T-cell (primary cell): ENCODE measurements at regions not wholly inside any gene's neighbourhood (a gene's known extent, or its start where the extent isn't known, plus 50 kb on each side); places are given as distances from the start of the nearest gene placed in this dataset.

Experiments used
- ATAC-seq, 4 experiments: fragments of 200-7000 bp in 3 of 4; fragments of 150-1000 bp in 1 of 4; cut with Tn5 transposase; replicated peaks in 1 of 4; 1 replicate in 3 of 4; 2 replicates in 1 of 4; pipeline ENCODE4 v1.10.0; 2021; ENCODE audit warnings: moderate library complexity in 3 of 4, mild to moderate bottlenecking in 2 of 4, moderate number of reproducible peaks in 1 of 4
- CTCF ChIA-PET, 2 donors: fragments of 300-600 bp; sonication (Branson Sonifier 250); formaldehyde crosslinking; loops; one replicate each; lab custom pipeline; 2022; ENCODE audit warnings: antibody characterized with exemption in 2 of 2; lab: Charles Lee
- POLR2A ChIA-PET, 2 donors: fragments of 300-600 bp; sonication (Branson Sonifier 250); formaldehyde crosslinking; loops; one replicate each; lab custom pipeline; 2022; ENCODE audit warnings: antibody characterized with exemption in 2 of 2; lab: Charles Lee
- DNase-seq, 35 experiments: peaks; one replicate each; pipeline versions ENCODE4 v3.0.0 to v3.0.0-alpha.2; 2013 to 2023
- H3K27ac ChIP-seq: one replicate; pipeline ENCODE4 v1.5.1; 2013; ENCODE audit warnings: low read length
- H3K27me3 ChIP-seq, 2 experiments: replicated peaks in 1 of 2; 1 replicate in 1 of 2; 2 replicates in 1 of 2; pipeline versions ENCODE4 v1.6.1 to v1.7.0; 2013; ENCODE audit warnings: low read length in 1 of 2, mixed read lengths in 1 of 2; ENCODE audit not compliant: control insufficient read depth in 2 of 2, insufficient read depth in 2 of 2; ENCODE audit errors: extremely low read depth in 1 of 2
- H3K36me3 ChIP-seq, 2 donors: 1 replicate in 1 of 2; 2 replicates in 1 of 2; pipeline versions ENCODE4 v1.6.1 to v1.7.0; 2013; ENCODE audit warnings: low read length in 1 of 2; ENCODE audit not compliant: control insufficient read depth in 2 of 2, insufficient read depth in 1 of 2; ENCODE audit errors: extremely low read depth in 1 of 2
- H3K4me1 ChIP-seq, 2 experiments: 1 replicate in 1 of 2; 2 replicates in 1 of 2; pipeline versions ENCODE4 v1.6.1 to v1.7.0; 2013; ENCODE audit warnings: low read length in 2 of 2, mixed read lengths in 1 of 2; ENCODE audit not compliant: insufficient read depth in 2 of 2, control insufficient read depth in 1 of 2; ENCODE audit errors: extremely low read depth in 1 of 2
- H3K4me3 ChIP-seq, 2 donors: 1 replicate in 1 of 2; 2 replicates in 1 of 2; pipeline versions ENCODE4 v1.5.1 to v1.7.0; 2013; ENCODE audit warnings: mild to moderate bottlenecking in 2 of 2, low read length in 1 of 2, moderate library complexity in 1 of 2; ENCODE audit not compliant: control insufficient read depth in 1 of 2; ENCODE audit errors: extremely low read depth in 1 of 2
- H3K9me3 ChIP-seq: 2 replicates; pipeline ENCODE4 v1.7.0; 2013
- H3K27ac Mint-ChIP-seq, 2 donors: one replicate each; pipeline ENCODE4 v1.8.0; 2020 to 2021; ENCODE audit warnings: mild to moderate bottlenecking in 2 of 2, mixed read lengths in 2 of 2
- H3K27me3 Mint-ChIP-seq, 2 donors: one replicate each; pipeline ENCODE4 v1.8.0; 2021 to 2022; ENCODE audit warnings: mixed read lengths in 2 of 2
- H3K36me3 Mint-ChIP-seq: one replicate; pipeline ENCODE4 v1.8.0; 2021; ENCODE audit warnings: mixed read lengths
- H3K4me1 Mint-ChIP-seq, 3 donors: one replicate each; pipeline ENCODE4 v1.8.0; 2020 to 2022; ENCODE audit warnings: mixed read lengths in 3 of 3, mild to moderate bottlenecking in 1 of 3
- H3K4me3 Mint-ChIP-seq, 3 donors: one replicate each; pipeline ENCODE4 v1.8.0; 2020 to 2022; ENCODE audit warnings: mild to moderate bottlenecking in 3 of 3, mixed read lengths in 3 of 3, moderate library complexity in 3 of 3
- H3K9me3 Mint-ChIP-seq, 3 donors: one replicate each; pipeline ENCODE4 v1.8.0; 2020 to 2022; ENCODE audit warnings: mixed read lengths in 3 of 3
- WGBS: methylation state at CpG from one replicate; pipeline ENCODE4 v1.1.5; 2013; ENCODE audit warnings: missing lambda C conversion rate; ENCODE audit not compliant: insufficient coverage; 5-methylcytosine and 5-hydroxymethylcytosine counted together

- ATAC-seq (peak in 3 of 4 experiments; percentile 13 to 26 (median 25)), DNase-seq (peak in 1 of 35 experiments; percentile 14)
- Mint-ChIP-seq H3K36me3 (no peaks in the 10 kb centered on the region), H3K27ac (peak overlapping the region; percentile 62 to 71), H3K27me3 (no peaks in the 10 kb centered on the region), H3K4me3 (peak overlapping the region in 1 of 3 donors; percentile 42), H3K9me3 (no peaks in the 10 kb centered on the region), H3K4me1 (peaks cover 37 to 51% (median 44%) of the 10 kb centered on the region in 3 donors)
- no peaks in the 10 kb centered on the region for H3K9me3 ChIP-seq
- H3K27me3 ChIP-seq, result no peaks in the 10 kb centered on the region
- 20% methylated on average over 2 of the region's 3 CpGs for WGBS
- H3K36me3 ChIP-seq, result no peaks in the 10 kb centered on the region
- no peak overlapping the region for H3K4me3 ChIP-seq
- H3K27ac ChIP-seq, result no peak overlapping the region
- CTCF ChIA-PET, result no interaction called here
- POLR2A ChIA-PET, result no interaction called here
- H3K4me1 ChIP-seq, result peaks cover 26 to 35% of the 10 kb centered on the region in 2 experiments
Observed at GRCh38 chr17:51435171-51435552, 174.8 kb downstream of the UTP18 start.

- Mint-ChIP-seq H3K36me3 (no peaks in the 10 kb centered on the region), H3K4me3 (peak overlapping the region in 1 of 3 donors; percentile 42), H3K9me3 (no peaks in the 10 kb centered on the region), H3K27me3 (no peaks in the 10 kb centered on the region), H3K27ac (peak overlapping the region in 1 of 2 donors; percentile 71), H3K4me1 (peaks cover 32 to 51% (median 39%) of the 10 kb centered on the region in 3 donors)
- Histone ChIP-seq H3K4me1 (peaks cover 22 to 31% of the 10 kb centered on the region in 2 experiments), H3K27me3 (no peaks in the 10 kb centered on the region), H3K4me3 (no peak overlapping the region), H3K9me3 (no peaks in the 10 kb centered on the region), H3K36me3 (no peaks in the 10 kb centered on the region), H3K27ac (no peak overlapping the region)
- no CpG with 5 or more reads among the region's 5 CpGs for WGBS
- DNase-seq, result peak in 17 of 35 experiments; percentile 18 to 61 (median 32)
- POLR2A ChIA-PET, result interaction anchor here in 1 of 2 donors (1.0 kb wide), 1 partner anchor 32 kb away, joined by 3 read pairs; no protein-coding TSS in a partner anchor
- CTCF ChIA-PET, result interaction anchor here (0.6 to 1.2 kb wide), 4 partner anchors 25 to 64 kb away, joined by 3 to 5 read pairs (median 4); no protein-coding TSS in a partner anchor
- ATAC-seq, result peak in 3 of 4 experiments; percentile 39 to 69 (median 66)
Observed at GRCh38 chr17:51435641-51436091, 175.3 kb downstream of the UTP18 start.

GRCh38 chr17:51439395-51440229, 179.3 kb downstream of the UTP18 start:
- WGBS, result 73% methylated on average over 5 of the region's 8 CpGs
- CTCF ChIA-PET, result no interaction called here
- DNase-seq (peak in 1 of 35 experiments; percentile 28), ATAC-seq (peak in 3 of 4 experiments; percentile 59 to 84 (median 65))
- Histone ChIP-seq H3K27me3 (peaks cover 0 to 4% of the 10 kb centered on the region in 2 experiments), H3K9me3 (no peaks in the 10 kb centered on the region), H3K4me1 (peaks cover 15 to 21% of the 10 kb centered on the region in 2 experiments), H3K27ac (no peak overlapping the region), H3K36me3 (no peaks in the 10 kb centered on the region), H3K4me3 (no peak overlapping the region)
- H3K27me3 Mint-ChIP-seq, result no peaks in the 10 kb centered on the region
- H3K27ac Mint-ChIP-seq, result peak overlapping the region; percentile 56 to 64
- peaks cover 4% of the 10 kb centered on the region for H3K36me3 Mint-ChIP-seq
- H3K4me3 Mint-ChIP-seq, result no peak overlapping the region
- peaks cover 18 to 37% (median 25%) of the 10 kb centered on the region in 3 donors for H3K4me1 Mint-ChIP-seq
- POLR2A ChIA-PET, result no interaction called here
- no peaks in the 10 kb centered on the region for H3K9me3 Mint-ChIP-seq

GRCh38 chr17:51441431-51441830, 181.1 kb downstream of the UTP18 start:
- no CpG with 5 or more reads among the region's 1 CpG for WGBS
- Mint-ChIP-seq H3K4me3 (no peak overlapping the region), H3K9me3 (no peaks in the 10 kb centered on the region), H3K27me3 (no peaks in the 10 kb centered on the region), H3K27ac (no peak overlapping the region), H3K4me1 (peaks cover 19 to 33% (median 25%) of the 10 kb centered on the region in 3 donors), H3K36me3 (peaks cover 4% of the 10 kb centered on the region)
- DNase-seq (no peak), ATAC-seq (no peak)
- Histone ChIP-seq H3K27ac (no peak overlapping the region), H3K4me1 (peaks cover 12 to 23% of the 10 kb centered on the region in 2 experiments), H3K9me3 (no peaks in the 10 kb centered on the region), H3K36me3 (no peaks in the 10 kb centered on the region), H3K27me3 (peaks cover 0 to 7% of the 10 kb centered on the region in 2 experiments), H3K4me3 (no peak overlapping the region)
- ChIA-PET POLR2A (no interaction called here), CTCF (interaction anchor here in 1 of 2 donors (0.6 kb wide), 1 partner anchor 12 kb away, joined by 6 read pairs; no protein-coding TSS in a partner anchor)

- CTCF ChIA-PET, result no interaction called here
- Histone ChIP-seq H3K9me3 (no peaks in the 10 kb centered on the region), H3K27ac (no peak overlapping the region), H3K4me3 (no peak overlapping the region), H3K36me3 (no peaks in the 10 kb centered on the region), H3K4me1 (peaks cover 12 to 23% of the 10 kb centered on the region in 2 experiments), H3K27me3 (peaks cover 0 to 12% of the 10 kb centered on the region in 2 experiments)
- Mint-ChIP-seq H3K9me3 (no peaks in the 10 kb centered on the region), H3K27ac (no peak overlapping the region), H3K27me3 (no peaks in the 10 kb centered on the region), H3K4me1 (peaks cover 19 to 31% (median 27%) of the 10 kb centered on the region in 3 donors), H3K36me3 (peaks cover 4% of the 10 kb centered on the region), H3K4me3 (no peak overlapping the region)
- no peak for ATAC-seq
- DNase-seq, result no peak
- 90% methylated on average over 3 of the region's 6 CpGs for WGBS
- POLR2A ChIA-PET, result no interaction called here
Observed at GRCh38 chr17:51442088-51442865, 181.9 kb downstream of the UTP18 start.

- ChIA-PET CTCF (no interaction called here), POLR2A (no interaction called here)
- Mint-ChIP-seq H3K4me1 (peaks cover 19 to 31% (median 26%) of the 10 kb centered on the region in 3 donors), H3K27ac (no peak overlapping the region), H3K36me3 (peaks cover 8% of the 10 kb centered on the region), H3K27me3 (no peaks in the 10 kb centered on the region), H3K4me3 (no peak overlapping the region), H3K9me3 (peaks cover 0 to 5% (median 0%) of the 10 kb centered on the region in 3 donors)
- Histone ChIP-seq H3K4me3 (no peak overlapping the region), H3K27me3 (peaks cover 0 to 16% of the 10 kb centered on the region in 2 experiments), H3K36me3 (no peaks in the 10 kb centered on the region), H3K4me1 (peaks cover 12 to 21% of the 10 kb centered on the region in 2 experiments), H3K9me3 (no peaks in the 10 kb centered on the region), H3K27ac (no peak overlapping the region)
- DNase-seq (no peak), ATAC-seq (no peak)
- 71% methylated on average over 1 of the region's 3 CpGs for WGBS
Observed at GRCh38 chr17:51443646-51444045, 183.3 kb downstream of the UTP18 start.
